Panc1 (cell line): ENCODE measurements at regions not wholly inside any gene's neighbourhood (a gene's known extent, or its start where the extent isn't known, plus 50 kb on each side); places are given as distances from the start of the nearest gene placed in this dataset.

Source experiments
- SIN3A ChIP-seq: IDR thresholded peaks from 2 replicates; pipeline ENCODE4 v1.6.1; 2012; ENCODE audit warnings: low read depth, mild to moderate bottlenecking, low read length, moderate library complexity, borderline replicate concordance; ENCODE audit not compliant: insufficient read depth
- TF ChIP-seq, protein P1 (sequence below): fragments of 450-650 bp; IDR thresholded peaks from 2 replicates; pipeline ENCODE4 v1.5.1; 2017; ENCODE audit warnings: mild to moderate bottlenecking

DNA sequence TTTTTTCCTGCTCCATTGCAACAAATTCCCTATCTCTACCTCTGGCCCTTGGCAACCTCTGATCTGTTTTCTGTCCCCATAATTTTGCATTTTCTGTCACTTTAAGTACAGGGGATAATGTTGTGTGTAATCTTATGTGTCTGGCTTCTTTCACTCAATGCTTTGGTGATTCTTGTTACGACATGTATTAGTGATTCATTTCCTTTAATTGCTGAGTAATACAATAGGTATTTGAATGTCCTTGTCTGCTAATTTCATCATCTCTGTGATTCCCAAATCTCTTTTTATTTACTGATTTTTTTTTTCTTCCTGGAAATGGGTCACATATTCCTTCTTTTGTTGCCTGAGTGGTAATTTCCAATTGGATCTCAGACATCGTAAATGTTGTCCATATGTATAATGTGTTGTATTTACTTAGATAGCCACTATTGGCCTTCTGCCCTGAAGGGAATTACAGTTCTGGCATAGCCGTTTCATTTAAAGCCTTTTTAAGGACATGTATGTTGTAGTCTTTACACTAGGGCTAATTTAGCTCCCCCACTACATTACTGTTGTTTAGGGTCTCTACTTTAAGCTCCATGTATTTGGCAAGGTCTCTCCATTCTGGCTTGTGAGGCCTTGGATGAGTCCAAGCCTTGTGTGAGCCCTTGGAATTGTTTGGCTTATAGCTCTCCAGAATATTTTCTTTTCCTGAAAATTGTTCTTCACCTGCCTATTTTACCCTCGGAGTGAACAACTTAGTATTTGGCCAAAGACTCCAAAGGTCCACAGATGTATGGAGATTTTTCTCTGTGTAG lies 683.8 kb downstream of the LRRC70 start:
- TF ChIP-seq, protein P1, sequence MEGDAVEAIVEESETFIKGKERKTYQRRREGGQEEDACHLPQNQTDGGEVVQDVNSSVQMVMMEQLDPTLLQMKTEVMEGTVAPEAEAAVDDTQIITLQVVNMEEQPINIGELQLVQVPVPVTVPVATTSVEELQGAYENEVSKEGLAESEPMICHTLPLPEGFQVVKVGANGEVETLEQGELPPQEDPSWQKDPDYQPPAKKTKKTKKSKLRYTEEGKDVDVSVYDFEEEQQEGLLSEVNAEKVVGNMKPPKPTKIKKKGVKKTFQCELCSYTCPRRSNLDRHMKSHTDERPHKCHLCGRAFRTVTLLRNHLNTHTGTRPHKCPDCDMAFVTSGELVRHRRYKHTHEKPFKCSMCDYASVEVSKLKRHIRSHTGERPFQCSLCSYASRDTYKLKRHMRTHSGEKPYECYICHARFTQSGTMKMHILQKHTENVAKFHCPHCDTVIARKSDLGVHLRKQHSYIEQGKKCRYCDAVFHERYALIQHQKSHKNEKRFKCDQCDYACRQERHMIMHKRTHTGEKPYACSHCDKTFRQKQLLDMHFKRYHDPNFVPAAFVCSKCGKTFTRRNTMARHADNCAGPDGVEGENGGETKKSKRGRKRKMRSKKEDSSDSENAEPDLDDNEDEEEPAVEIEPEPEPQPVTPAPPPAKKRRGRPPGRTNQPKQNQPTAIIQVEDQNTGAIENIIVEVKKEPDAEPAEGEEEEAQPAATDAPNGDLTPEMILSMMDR, result no peak
- TF ChIP-seq SIN3A, result no peak
